ENCODE measurements at regions not wholly inside any gene's neighbourhood (a gene's known extent, or its start where the extent isn't known, plus 50 kb on each side); places are given as distances from the start of the nearest gene placed in this dataset.

- TF ChIP-seq CTCF (IDR thresholded peaks at IDR 0.05) = no peak
- Mint-ChIP-seq H3K27ac (peak overlapping the region; percentile 99), H3K36me3 (ENCODE audit: low read depth) (peaks cover 79% of the 10 kb centered on the region), H3K9me3 (no peaks in the 10 kb centered on the region), H3K4me3 (peak overlapping the region; percentile 98), H3K4me1 (peaks cover 43% of the 10 kb centered on the region), H3K27me3 (no peaks in the 10 kb centered on the region)
- ChIA-PET CTCF (interaction anchor here (1.2 to 2.1 kb wide), 2 partner anchors 37 to 184 kb away, joined by 3 to 5 read pairs; no protein-coding TSS in a partner anchor), POLR2A (interaction anchor here (1.0 to 8.4 kb wide), 5 partner anchors 11 to 144 kb away, joined by 3 to 117 read pairs (median 11); no protein-coding TSS in a partner anchor)
- intact Hi-C loops (cut with micrococcal nuclease) = loop anchor here (5.0 to 10.0 kb wide), 2 partner anchors 77 to 270 kb away; no protein-coding TSS in a partner anchor
- DNase-seq (no peak), ATAC-seq (ENCODE audit: low read depth) (no peak)
Measured at GRCh38 chr14:105854600-105855245, 328.3 kb downstream of the TMEM121 start.

- no peak for TF ChIP-seq CTCF (IDR thresholded peaks at IDR 0.05)
- Mint-ChIP-seq H3K27me3 (no peaks in the 10 kb centered on the region), H3K9me3 (no peaks in the 10 kb centered on the region), H3K27ac (peak overlapping the region; percentile 99), H3K4me1 (peaks cover 39% of the 10 kb centered on the region), H3K36me3 (ENCODE audit: low read depth) (peaks cover 82% of the 10 kb centered on the region), H3K4me3 (peak overlapping the region; percentile 98)
- no peak for ATAC-seq (ENCODE audit: low read depth)
- POLR2A ChIA-PET = interaction anchor here (0.6 to 8.4 kb wide), 12 partner anchors 8 to 299 kb away, joined by 3 to 141 read pairs (median 4); no protein-coding TSS in a partner anchor
- intact Hi-C loops (cut with micrococcal nuclease) = loop anchor here (10.0 kb wide), 1 partner anchor 269 kb away; no protein-coding TSS in a partner anchor
- DNase-seq = no peak
- CTCF ChIA-PET = interaction anchor here (1.2 to 2.1 kb wide), 2 partner anchors 37 to 184 kb away, joined by 3 to 5 read pairs; no protein-coding TSS in a partner anchor
Measured at GRCh38 chr14:105855246-105855892, 329.0 kb downstream of the TMEM121 start.

GRCh38 chr14:105855893-105856675 is 329.7 kb downstream of the TMEM121 start:
- ATAC-seq (ENCODE audit: low read depth) (no peak), DNase-seq (no peak)
- Mint-ChIP-seq H3K27me3 (no peaks in the 10 kb centered on the region), H3K27ac (peak overlapping the region; percentile 99), H3K4me1 (peaks cover 39% of the 10 kb centered on the region), H3K36me3 (ENCODE audit: low read depth) (peaks cover 85% of the 10 kb centered on the region), H3K9me3 (no peaks in the 10 kb centered on the region), H3K4me3 (peak overlapping the region; percentile 98)
- no peak for TF ChIP-seq CTCF (IDR thresholded peaks at IDR 0.05)
- intact Hi-C loops (cut with micrococcal nuclease) = loop anchor here (10.0 kb wide), 1 partner anchor 269 kb away; no protein-coding TSS in a partner anchor
- CTCF ChIA-PET = interaction anchor here (0.9 to 2.1 kb wide), 4 partner anchors 38 to 806 kb away, joined by 3 to 5 read pairs (median 3); no protein-coding TSS in a partner anchor
- POLR2A ChIA-PET = interaction anchor here (0.6 to 8.7 kb wide), 21 partner anchors 9 to 299 kb away, joined by 3 to 207 read pairs (median 4); no protein-coding TSS in a partner anchor

GRCh38 chr14:105856676-105857219 is 330.4 kb downstream of the TMEM121 start:
- Mint-ChIP-seq H3K4me3 (peak overlapping the region; percentile 98), H3K27me3 (no peaks in the 10 kb centered on the region), H3K27ac (peak overlapping the region; percentile 99), H3K4me1 (peaks cover 35% of the 10 kb centered on the region), H3K36me3 (ENCODE audit: low read depth) (peaks cover 86% of the 10 kb centered on the region), H3K9me3 (no peaks in the 10 kb centered on the region)
- intact Hi-C loops (cut with micrococcal nuclease) = loop anchor here (10.0 kb wide), 1 partner anchor 268 kb away; no protein-coding TSS in a partner anchor
- TF ChIP-seq CTCF (IDR thresholded peaks at IDR 0.05) = no peak
- DNase-seq (no peak), ATAC-seq (ENCODE audit: low read depth) (peak; percentile 0)
- ChIA-PET CTCF (interaction anchor here (0.9 to 2.1 kb wide), 3 partner anchors 39 to 805 kb away, joined by 3 to 5 read pairs (median 3); no protein-coding TSS in a partner anchor), POLR2A (interaction anchor here (0.6 to 8.7 kb wide), 20 partner anchors 9 to 503 kb away, joined by 3 to 207 read pairs (median 4); no protein-coding TSS in a partner anchor)
